Activated T-helper 9 cell treated with anti-CD3 and anti-CD28 coated beads, Interleukin-2, amount 50 U/mL, for 16 hours (primary cell): ENCODE measurements at regions not wholly inside any gene's neighbourhood (a gene's known extent, or its start where the extent isn't known, plus 50 kb on each side); places are given as distances from the start of the nearest gene placed in this dataset.

Experiments
- DNase-seq: peaks from one replicate; pipeline ENCODE4 v3.0.0-alpha.2; 2020; ENCODE audit warnings: low read depth

DNA sequence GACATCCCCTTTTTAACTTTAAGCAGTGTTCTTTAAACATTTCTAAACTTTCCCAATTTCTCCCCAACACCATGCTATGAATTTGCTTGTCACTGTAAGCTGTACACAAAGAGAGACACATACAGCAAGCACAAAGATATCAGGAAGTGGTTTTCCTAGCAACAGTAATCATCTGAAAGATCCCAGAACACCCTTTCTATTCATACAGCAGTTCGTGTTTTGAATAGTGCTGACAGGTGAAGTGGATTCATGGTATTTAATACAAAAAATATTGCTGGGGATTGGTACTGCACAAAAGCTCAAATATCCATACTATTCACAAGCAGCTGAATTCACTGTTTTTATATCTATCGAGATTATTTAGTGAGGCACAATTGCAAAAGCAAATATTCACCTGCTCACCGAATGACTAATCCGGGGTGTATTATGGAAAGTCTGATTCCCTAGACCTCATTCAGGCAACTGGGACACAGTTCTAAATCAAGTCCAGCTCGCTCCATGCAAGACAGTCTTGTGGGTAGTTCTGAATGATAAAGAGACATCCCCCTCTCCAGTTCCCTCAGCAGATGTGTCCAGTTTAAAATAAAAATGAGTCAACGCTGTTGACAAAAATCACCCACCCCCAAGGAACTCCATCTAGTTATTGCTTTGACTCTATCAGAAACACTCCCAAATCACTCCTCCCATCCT, 107.1 kb upstream of the TSHZ2 start:
- no peak for DNase-seq

DNA sequence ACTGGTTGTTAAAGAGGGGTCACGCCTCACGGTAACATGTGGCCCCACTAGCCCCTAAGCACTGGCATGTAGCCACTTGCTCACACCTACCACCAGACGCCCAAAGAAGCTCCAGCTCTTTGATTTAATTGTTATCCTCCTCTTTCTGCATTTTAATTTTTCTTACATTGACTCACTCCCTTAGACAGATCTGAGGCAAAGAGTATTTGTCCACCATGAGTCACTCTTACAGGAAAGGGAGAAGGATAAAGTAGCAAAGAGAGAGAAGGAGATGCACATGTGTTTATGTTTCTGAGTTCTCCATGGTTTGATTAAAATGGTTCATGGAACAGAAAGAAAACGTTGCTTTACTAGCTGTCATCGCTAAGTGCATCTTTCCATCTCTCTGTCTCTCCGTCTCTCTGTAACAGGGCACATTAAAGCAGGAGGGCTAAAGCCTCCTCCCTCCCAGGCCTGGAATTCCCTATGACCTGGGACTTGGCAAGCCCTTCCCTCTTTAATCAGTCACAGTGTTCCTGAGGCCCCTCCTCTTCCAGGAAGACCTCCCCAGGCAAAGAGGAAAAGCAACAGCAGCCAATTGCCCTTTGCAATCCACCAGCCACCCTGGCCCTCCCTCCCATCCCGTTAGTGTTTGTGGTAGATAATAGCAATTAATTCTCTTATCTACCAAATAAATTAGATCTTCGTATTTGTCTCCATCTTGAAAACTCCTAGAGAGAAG, 112.8 kb upstream of the TSHZ2 start:
- no peak for DNase-seq

DNA sequence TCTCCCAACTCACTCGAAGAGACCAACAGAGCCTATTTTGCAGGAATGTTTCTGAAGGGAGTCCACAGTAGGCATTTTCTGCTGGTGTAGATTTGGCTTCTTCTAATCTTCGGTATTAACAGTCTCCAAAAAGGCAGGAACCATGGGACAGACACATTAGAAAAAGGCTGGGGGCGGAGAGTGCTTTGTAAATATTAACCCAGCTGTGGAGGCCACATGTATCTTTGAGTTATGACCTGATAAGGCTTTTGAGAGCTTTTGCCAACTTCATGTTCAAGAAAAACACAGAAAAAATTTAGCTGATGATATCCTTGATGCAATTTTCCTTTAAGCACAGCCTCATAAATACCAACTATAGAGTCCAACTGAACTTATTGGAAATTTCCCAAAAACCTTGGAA, 119.4 kb upstream of the TSHZ2 start:
- DNase-seq = no peak

DNA sequence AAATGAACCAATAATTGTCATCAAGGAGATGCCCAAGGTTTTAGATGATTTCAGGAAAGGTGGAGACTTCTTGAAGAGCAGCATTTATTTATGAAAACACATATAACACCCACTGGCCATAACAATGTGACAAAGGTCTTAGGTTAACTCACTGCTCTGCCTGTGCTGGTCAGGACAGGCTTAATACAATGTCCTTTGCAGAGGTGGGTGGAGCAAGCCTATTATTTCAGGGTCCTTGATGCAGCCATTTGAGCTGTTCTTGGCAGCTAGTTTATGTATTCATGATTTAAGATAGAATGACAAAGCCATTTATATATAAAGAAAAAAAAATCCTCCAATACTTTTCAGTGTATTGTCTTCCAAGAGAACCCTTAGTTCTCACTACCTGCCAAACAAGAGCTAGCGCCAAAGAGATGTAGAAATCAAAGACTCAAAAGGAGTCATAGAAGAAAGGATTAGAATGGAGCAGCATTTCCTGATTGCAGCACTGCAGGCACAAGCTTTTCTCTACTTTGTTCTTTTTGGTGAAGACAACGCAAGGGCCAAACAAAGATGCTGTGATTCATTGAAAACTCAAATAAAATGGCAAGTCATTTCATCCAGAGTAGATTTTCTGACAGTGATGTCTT, 124.3 kb upstream of the TSHZ2 start:
- DNase-seq = no peak

DNA sequence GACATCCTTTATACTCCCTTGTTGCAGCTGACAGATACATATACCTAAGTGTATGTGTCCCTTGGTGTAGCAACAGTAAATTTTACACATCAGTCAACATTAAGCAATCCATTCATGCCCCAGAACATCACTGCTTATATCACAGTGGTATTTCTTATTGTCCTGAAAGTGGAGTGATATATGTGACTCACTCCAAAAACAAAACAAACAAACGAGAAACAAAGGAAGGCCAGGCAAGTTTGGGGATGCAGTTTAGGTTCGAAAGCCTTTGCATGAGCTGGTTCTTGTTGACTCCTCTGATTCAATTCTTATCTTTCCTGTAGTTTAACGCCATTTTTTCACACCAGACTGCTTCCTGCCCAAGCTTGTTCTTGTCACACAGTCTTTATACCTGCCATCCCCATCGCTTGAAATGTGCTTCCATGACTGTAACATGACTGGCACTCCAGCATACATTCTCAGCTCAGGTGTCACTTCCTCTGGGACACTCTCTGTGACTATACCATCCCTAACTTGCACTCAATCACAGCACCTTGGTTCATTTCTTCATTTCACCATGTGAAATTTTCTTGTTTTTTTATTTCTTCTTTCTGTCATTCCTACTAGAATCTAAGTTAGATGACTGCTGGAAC, 125.0 kb upstream of the TSHZ2 start:
- no peak for DNase-seq

DNA sequence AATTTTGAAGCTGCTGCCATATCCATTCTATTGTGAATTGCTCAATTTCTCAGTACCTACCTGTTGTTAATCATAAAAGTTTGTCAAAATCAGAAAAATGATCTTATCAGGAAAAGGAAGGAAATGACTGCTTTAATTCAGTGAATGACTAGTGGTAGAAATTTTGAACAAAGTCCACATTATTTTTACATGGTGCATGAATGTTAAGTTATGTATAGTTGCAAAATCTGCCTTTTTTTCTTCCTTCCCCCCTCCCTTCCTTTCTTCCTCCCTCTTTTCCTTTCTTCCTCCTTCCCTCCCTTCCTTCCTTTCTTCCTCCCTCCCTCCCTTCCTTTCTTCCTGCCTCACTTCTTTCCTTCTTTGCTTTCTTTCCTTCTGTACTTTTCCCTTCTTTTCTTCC, 127.1 kb upstream of the TSHZ2 start:
- DNase-seq = no peak

DNA sequence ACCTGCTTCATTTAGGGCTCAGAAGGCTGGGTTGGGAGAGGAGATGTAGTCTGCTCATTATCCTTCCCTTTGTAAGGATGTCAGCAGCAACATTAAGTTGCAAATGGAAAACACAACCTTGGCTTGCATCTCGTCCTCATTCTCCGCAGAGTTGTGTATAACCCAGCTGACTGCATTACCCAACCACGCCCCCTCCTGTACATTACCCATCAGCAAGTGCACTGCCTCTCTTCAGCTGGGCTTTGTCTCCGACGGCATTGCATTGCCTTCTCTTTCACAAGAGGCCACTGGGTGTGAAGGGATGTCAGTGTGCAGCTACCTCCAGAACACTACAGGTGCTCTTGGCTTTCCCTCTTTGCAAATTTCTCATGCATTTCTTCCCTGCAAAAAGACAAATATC, 128.7 kb upstream of the TSHZ2 start:
- DNase-seq = no peak

DNA sequence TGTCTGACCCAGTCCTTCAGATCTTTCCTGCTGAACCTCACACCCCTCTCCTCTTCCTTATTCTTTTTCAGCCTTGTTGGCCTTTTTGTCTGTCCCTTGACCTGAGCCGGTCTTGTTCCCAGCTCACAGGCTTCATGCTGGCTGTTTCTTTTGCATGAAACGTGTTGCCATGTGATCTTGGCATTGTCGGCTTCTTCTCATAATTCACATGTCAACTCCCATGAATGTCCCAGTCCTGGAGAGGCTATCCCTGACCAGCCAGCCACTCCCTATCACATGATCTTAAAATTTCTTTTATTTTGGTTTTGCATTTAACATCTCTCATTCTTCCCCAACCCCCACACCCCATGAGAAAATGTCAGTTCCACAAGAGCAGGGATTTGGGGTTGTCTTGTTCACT, 131.2 kb upstream of the TSHZ2 start:
- DNase-seq = no peak

DNA sequence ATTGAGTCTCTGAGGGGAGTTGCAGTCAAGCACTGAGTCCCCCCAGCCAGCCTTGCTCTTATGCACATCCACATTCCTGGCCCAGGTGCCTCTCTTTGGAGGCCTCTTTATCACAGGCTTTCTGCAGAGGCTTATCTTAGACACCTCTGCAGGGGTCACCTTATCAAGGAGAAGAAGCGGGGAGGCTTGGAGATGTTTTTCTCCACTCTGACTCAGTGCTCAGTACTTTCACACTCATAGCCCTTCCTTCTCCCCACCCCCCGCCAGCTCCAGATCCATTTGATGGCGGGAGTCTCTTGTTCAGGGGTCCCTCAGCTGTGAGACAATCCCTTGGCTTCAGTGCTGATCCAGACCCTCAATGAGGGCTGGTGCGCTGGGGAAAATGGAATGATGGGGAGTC, 132.1 kb upstream of the TSHZ2 start:
- DNase-seq = no peak

DNA sequence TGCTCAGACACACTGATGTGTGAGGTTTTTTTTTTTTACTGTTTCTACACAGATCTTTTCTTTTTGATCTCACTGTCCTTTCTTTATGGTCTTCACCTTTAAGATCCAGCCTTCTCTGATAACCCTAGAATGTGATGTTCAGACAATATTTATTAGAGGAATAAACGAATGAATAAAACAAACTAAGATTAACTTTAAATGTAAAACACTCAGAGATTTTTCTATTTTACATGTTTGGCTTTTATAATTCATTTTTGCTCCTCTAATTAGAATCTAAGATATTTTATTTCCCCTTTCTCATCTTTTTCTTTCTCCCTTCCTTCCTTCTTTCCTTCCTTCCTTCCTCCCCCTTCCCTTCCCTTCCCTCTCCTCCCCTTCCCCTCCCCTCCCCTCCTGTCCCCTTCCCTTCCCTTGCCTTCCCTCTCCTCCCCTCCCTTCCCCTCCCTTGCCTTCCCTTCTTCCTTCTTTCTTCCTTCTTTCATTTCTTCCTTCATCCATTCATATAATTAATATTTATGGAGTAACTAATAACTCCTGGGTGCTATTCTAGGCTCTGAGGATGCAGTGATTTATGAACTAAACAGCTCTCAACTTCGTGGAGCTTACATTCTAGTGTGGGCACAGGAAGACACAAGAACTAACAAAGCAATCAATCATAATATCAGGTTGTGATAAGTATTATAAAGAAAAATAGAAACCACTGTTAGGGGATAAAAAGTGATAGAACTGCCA, 133.5 kb upstream of the TSHZ2 start:
- DNase-seq = no peak

DNA sequence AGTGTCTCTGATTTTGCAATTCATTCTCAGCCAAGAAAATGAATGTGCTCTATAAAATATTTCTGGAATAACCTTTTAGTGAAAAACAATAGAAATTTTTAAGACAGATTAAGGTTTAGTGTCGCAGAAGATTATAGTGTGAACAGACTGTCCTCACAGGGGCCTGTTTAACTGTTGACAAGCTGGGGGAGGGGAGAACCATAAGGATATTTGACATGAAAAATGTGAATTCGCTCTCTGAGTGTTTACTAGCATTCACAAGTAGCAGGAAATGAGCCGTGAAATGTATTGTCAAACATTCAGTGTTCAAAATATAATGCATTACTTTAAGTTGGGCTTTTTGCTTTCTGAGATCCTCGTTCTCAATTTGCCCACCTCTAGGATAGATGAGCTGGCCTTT, 134.8 kb upstream of the TSHZ2 start:
- no peak for DNase-seq

DNA sequence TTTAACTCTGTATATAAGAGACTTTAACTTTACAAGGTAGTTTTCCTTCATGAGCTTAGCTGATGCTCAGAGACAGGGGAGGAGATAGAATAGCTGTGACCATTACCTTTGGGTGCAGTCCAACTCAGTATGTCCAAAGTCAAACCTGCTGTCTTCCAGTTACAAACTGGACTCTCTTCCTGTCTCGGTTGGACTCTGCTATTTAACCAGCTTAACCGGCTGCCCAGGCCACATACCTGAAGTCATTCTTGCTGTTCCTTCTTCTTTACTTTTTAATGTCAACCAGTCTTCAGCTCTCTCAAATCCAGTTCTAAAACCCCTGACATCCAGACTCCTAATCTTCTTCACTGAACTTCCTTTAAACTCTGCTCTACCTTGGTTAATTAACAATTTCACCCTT, 138.3 kb upstream of the TSHZ2 start:
- DNase-seq = no peak

DNA sequence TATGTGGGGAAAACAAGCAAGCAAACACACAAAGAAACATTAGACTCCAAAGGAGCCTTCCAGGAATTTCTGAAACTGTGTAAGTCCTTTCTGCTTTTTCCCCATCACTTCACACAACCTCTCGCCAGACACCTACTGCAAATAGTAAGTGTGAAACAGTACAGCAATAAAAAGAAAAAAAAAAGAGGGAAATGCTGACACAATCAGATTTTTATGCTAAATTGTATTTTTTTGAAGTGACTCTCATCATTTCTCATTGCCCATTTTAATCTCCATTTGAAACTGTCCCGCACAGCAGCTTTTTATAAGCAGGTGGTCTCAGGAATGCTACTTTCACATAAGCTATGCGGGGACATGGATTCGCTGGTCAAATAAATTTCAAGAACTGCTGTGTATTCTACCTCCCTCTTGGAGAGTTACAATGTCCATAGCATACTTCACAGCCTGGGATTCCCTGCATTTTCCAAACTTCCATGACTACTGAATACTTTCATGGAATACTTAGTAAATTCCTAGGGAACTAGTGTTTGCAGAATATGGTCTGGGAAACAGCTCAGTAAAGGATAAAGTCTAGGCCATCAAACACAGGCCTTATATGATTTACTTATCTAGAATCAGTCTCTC, 139.9 kb upstream of the TSHZ2 start:
- DNase-seq = no peak

DNA sequence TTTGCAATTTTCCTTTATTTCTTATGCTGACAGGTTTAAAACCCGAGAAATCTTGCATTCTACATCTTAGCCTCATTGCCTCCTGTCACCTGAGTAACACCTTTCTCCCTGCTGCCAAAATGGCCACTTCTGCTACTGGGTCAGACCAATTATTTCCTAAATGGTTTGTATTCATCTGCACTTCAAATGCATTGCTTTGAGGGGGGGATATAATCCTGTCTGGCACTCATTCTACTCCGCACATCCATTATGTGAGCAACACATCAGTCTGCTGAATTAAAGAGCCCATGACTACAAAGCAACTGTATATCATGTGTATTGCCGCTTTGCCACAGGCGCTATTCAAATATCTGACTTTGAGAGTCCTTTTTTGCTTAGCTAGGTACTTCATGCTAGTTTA, 141.6 kb upstream of the TSHZ2 start:
- no peak for DNase-seq

DNA sequence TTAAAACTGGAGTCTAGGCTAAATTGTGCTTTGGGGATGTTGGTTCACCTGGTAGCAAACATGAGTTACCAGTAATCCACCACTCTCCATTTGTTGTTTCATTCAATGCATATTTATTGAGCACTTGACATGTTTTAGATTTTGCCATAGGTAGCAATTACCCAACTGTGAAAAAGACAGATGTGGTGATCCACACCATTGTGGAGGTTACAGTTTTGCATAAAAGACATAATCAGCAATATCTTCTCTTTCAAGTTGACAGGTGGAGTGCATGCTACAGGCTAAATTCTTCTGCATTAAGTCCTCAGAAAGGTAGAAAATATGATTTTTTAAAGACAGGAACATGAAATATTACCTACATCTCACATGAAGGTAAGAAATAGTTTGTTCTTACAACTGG, 143.0 kb upstream of the TSHZ2 start:
- no peak for DNase-seq

DNA sequence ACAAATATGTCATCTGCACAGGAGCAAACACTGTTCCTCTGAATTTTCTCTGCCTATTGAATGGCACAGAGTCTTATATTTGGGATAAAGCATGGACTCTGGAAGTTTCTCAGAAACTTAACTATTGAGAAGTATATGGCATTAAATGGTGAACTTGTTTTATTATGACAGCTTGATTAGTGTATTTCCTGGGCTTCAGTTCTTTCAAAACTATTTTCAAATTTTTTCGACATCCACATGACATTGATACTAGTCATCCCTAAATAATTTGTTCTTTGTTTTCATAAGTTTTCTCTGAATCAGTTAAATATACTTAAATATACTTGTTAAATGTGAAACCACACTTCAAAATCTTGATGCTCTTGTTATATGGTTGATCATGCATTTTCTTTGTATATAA, 144.0 kb upstream of the TSHZ2 start:
- no peak for DNase-seq

DNA sequence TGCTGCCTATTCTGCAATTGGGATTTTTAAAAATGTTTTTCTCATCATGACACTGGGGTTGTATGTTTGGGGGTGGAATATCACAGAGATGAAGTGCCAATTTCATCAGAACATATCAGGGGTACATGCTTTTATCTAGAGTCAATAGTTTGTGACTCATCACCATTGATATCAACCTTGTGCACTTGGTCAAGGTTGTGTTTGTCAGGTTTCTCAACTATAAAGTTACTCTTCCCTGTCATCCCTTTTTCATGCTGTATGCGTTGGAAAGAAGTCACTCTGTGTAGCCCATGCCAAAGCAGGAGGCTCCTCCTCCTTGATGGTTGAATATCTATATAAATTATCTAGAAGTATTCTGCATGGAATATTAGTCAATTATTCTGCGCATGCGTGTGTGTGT, 145.4 kb upstream of the TSHZ2 start:
- no peak for DNase-seq

DNA sequence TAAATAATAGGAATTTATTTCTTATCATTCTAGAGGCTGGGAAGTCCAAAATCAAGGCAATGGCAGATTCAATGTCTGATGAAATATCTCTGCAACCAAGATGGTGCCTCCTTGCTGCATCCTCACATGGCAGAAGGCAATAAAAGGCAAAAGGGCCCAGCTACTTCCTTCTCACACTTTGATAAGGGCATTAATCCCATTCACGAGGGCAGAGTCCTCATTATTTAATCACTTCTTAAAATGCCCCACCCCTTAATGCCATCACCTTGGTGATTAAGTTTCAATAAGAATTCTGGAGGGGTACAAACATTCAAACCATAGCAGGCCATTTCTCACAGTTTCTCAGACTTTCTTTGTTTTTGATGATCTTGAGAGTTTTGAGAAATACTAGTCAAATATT, 145.8 kb upstream of the TSHZ2 start:
- no peak for DNase-seq

DNA sequence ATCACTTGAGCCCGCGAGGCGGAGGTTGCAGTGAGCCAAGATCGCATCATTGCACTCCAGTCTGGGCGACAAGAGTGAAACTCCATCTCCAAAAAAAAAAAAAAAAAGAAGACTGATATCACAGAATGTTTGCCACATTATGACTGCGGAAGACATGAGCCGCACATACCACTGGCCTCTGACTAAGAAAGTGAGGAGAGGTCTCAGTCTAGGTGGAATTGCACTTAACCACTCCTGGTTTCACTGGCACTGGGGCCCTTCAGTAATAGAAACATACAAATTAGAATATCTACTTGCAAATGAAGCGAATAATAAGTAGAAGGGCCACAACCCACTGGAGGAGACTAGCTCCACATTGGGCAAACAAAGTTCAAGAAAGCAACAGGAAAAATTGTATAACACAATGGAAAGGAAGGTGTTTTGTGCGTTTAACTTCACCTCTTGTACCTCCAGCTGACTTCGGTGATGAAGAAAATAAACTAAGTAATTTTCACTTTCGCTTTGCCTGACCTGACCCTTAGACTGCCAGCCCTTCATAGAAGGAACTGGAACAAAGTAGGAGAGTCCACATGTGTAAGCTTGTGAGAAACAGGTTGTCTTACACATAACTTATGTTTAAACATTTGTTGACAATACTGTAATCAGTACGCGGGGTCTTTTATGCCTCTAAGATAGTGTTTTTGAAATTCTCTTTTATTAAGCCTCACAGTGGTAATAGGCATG, 147.5 kb upstream of the TSHZ2 start:
- DNase-seq = no peak

DNA sequence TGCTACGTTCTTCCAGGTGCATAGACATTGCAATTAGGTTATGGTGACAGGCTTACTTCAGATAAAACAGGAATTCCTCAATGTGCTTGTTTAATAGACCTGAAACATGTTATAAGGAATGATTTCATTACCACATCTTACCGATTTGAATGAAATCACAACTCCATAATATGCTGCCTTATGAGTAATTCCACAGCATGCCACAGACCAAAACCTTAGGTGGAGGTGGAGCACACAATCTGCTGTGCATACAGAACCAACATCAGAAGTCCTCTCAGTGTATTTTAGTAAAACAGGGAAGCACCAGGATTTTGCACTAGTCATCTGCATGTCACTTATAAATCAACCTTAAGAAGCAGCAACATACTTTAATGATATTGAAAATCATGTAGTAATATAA, 148.9 kb upstream of the TSHZ2 start:
- no peak for DNase-seq

DNA sequence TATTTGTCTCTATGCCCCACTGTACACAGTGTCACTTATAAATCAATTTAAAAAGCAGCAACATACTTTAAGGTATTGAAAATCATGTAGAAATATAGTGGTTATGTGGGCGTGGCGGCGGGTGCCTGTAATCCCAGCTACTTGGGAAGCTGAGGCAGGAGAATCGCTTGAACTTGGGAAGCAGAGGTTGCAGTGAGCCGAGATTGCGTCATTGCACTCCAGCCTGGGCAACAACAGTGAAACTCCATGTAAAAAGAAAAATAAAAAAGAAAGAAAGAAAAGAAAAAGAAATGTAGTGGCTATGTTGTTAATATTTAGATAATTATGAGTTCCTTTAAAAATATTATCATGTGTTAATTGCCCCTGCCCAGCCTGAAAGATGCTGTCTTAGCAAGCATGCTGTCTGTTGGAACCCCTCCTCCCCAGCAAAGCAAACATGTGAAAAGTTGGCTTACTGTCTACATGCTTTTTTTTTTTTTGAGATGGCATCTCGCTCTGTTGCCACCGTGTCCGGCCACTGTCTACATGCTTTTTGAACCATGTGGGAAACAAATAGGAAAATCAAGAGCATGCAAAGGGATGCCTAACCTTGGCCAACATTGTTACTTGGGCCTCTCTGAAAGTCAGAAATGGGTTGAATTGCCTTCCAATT, 151.4 kb upstream of the TSHZ2 start:
- DNase-seq = no peak
